ENCODE measurements at regions not wholly inside any gene's neighbourhood (a gene's known extent, or its start where the extent isn't known, plus 50 kb on each side); places are given as distances from the start of the nearest gene placed in this dataset.

DNA sequence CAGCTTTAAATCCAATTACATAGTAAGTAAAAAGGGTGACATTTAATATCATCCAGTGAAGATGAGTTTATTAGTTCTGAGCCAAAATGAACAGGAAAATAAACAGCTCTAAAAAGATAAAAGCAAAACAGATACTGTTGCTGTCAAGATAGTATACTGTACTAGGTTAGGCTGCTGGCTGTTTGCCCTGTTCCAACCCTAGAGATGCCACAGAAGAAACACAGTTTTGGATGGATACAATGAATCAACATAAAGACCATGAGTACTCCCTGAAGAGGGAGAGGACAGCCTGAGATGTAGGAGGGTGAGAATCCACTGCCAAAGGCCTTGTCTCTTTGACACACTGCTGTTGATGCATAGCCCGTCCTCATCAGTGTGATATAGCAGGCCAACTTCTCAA, 1302.7 kb downstream of the EFNA5 start:
- Mint-ChIP-seq H3K9me3 (ENCODE audit: insufficient read depth) (peaks cover 11% of the 10 kb centered on the region), H3K4me3 (no peak overlapping the region), H3K4me1 (no peaks in the 10 kb centered on the region), H3K27me3 (no peaks in the 10 kb centered on the region), H3K27ac (no peak overlapping the region)
- Histone ChIP-seq H3K4me2 (replicated peaks; ENCODE audit: low read depth, low read length, poor library complexity, severe bottlenecking) (no peak overlapping the region), H2AFZ (ENCODE audit: insufficient read depth, low read depth, low read length, poor library complexity, severe bottlenecking) (no peak overlapping the region), H3K4me3 (ENCODE audit: control extremely low read depth in 1 of 5, extremely low read depth in 1 of 5, insufficient read depth in 1 of 5, low read depth in 2 of 5, low read length in 4 of 5) (no peak overlapping the region), H4K20me1 (ENCODE audit: control insufficient read depth, insufficient read depth, low read length, poor library complexity, severe bottlenecking) (no peaks in the 10 kb centered on the region), H3K36me3 (replicated peaks in 1 of 2; ENCODE audit: control extremely low read depth in 1 of 2, control insufficient read depth in 1 of 2, extremely low read depth in 1 of 2, insufficient read depth in 2 of 2, low read length in 1 of 2) (no peaks in the 10 kb centered on the region), H3K4me1 (ENCODE audit: control insufficient read depth in 2 of 2, insufficient read depth in 2 of 2, low read length in 2 of 2) (no peaks in the 10 kb centered on the region), H3K9ac (ENCODE audit: low read length) (no peak overlapping the region), H3K27me3 (replicated peaks in 1 of 4; ENCODE audit: control extremely low read depth in 1 of 4, control insufficient read depth in 3 of 4, insufficient read depth in 4 of 4, low read length in 3 of 4) (no peaks in the 10 kb centered on the region), H3K27ac (ENCODE audit: low read length in 2 of 2) (no peak overlapping the region), H3K9me3 (ENCODE audit: control extremely low read depth in 1 of 3, control insufficient read depth in 2 of 3, insufficient read depth in 1 of 3, low read length in 2 of 3) (peaks cover 0 to 2% (median 0%) of the 10 kb centered on the region in 3 donors), H3K79me2 (ENCODE audit: control insufficient read depth, insufficient read depth, low read length) (no peaks in the 10 kb centered on the region)
- TF ChIP-seq, protein P1, sequence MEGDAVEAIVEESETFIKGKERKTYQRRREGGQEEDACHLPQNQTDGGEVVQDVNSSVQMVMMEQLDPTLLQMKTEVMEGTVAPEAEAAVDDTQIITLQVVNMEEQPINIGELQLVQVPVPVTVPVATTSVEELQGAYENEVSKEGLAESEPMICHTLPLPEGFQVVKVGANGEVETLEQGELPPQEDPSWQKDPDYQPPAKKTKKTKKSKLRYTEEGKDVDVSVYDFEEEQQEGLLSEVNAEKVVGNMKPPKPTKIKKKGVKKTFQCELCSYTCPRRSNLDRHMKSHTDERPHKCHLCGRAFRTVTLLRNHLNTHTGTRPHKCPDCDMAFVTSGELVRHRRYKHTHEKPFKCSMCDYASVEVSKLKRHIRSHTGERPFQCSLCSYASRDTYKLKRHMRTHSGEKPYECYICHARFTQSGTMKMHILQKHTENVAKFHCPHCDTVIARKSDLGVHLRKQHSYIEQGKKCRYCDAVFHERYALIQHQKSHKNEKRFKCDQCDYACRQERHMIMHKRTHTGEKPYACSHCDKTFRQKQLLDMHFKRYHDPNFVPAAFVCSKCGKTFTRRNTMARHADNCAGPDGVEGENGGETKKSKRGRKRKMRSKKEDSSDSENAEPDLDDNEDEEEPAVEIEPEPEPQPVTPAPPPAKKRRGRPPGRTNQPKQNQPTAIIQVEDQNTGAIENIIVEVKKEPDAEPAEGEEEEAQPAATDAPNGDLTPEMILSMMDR (IDR thresholded peaks at IDR 0.05): no peak
- TF ChIP-seq EZH2 (IDR thresholded peaks at IDR 0.05; ENCODE audit: borderline replicate concordance, insufficient read depth, low read depth, low read length, poor library complexity, severe bottlenecking): no peak
- 67% methylated on average over 1 of the region's 1 CpG for WGBS (ENCODE audit: insufficient coverage)
- no peak for ATAC-seq (ENCODE audit: low read depth)
- no peak for DNase-seq
- CTCF ChIA-PET: no interaction called here
- POLR2A ChIA-PET: no interaction called here
- intact Hi-C loops (cut with micrococcal nuclease): no loop called here

DNA sequence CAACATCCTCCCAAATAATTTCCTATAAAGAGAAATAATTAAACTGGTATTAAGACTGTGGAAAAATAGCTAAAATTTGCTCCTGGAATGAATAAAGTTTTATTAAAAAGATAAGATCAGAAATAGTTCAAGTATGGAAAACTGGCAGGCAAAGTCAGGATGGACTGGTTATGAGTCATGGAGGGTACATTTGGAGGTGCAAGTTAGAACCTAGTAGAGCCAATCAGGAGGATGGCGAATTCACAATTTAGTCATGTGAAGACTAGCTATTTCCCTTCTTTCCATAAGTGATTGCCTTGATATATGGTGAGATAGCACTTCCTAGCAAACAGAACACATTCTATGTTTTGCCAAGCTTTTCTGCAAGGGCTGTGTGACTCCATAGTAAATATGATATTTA, 1303.5 kb downstream of the EFNA5 start:
- no peak overlapping the region for H2AFZ ChIP-seq (ENCODE audit: insufficient read depth, low read depth, low read length, poor library complexity, severe bottlenecking)
- WGBS (ENCODE audit: insufficient coverage): no CpG with 5 or more reads among the region's 1 CpG
- H3K9ac ChIP-seq (ENCODE audit: low read length): no peak overlapping the region
- CTCF ChIA-PET: no interaction called here
- no peak overlapping the region for H3K27ac ChIP-seq (ENCODE audit: low read length in 2 of 2)
- intact Hi-C loops (cut with micrococcal nuclease): no loop called here
- no peak for ATAC-seq (ENCODE audit: low read depth)
- Mint-ChIP-seq H3K4me1 (no peaks in the 10 kb centered on the region), H3K9me3 (ENCODE audit: insufficient read depth) (peaks cover 11% of the 10 kb centered on the region), H3K27ac (no peak overlapping the region), H3K27me3 (no peaks in the 10 kb centered on the region), H3K4me3 (no peak overlapping the region)
- no peaks in the 10 kb centered on the region for H4K20me1 ChIP-seq (ENCODE audit: control insufficient read depth, insufficient read depth, low read length, poor library complexity, severe bottlenecking)
- no peaks in the 10 kb centered on the region for H3K36me3 ChIP-seq (replicated peaks in 1 of 2; ENCODE audit: control extremely low read depth in 1 of 2, control insufficient read depth in 1 of 2, extremely low read depth in 1 of 2, insufficient read depth in 2 of 2, low read length in 1 of 2)
- H3K27me3 ChIP-seq (replicated peaks in 1 of 4; ENCODE audit: control extremely low read depth in 1 of 4, control insufficient read depth in 3 of 4, insufficient read depth in 4 of 4, low read length in 3 of 4): no peaks in the 10 kb centered on the region
- H3K4me3 ChIP-seq (ENCODE audit: control extremely low read depth in 1 of 5, extremely low read depth in 1 of 5, insufficient read depth in 1 of 5, low read depth in 2 of 5, low read length in 4 of 5): no peak overlapping the region
- peaks cover 0 to 2% (median 0%) of the 10 kb centered on the region in 3 donors for H3K9me3 ChIP-seq (ENCODE audit: control extremely low read depth in 1 of 3, control insufficient read depth in 2 of 3, insufficient read depth in 1 of 3, low read length in 2 of 3)
- no peak for DNase-seq
- TF ChIP-seq EZH2 (IDR thresholded peaks at IDR 0.05; ENCODE audit: borderline replicate concordance, insufficient read depth, low read depth, low read length, poor library complexity, severe bottlenecking): no peak
- no peaks in the 10 kb centered on the region for H3K4me1 ChIP-seq (ENCODE audit: control insufficient read depth in 2 of 2, insufficient read depth in 2 of 2, low read length in 2 of 2)
- H3K79me2 ChIP-seq (ENCODE audit: control insufficient read depth, insufficient read depth, low read length): no peaks in the 10 kb centered on the region
- no peak overlapping the region for H3K4me2 ChIP-seq (replicated peaks; ENCODE audit: low read depth, low read length, poor library complexity, severe bottlenecking)
- POLR2A ChIA-PET: no interaction called here
